Loucy (cell line): ENCODE measurements at regions not wholly inside any gene's neighbourhood (a gene's known extent, or its start where the extent isn't known, plus 50 kb on each side); places are given as distances from the start of the nearest gene placed in this dataset.
"Not testable (repeated sequence)": the region's sequence is repeated elsewhere in the genome, so short reads cannot be mapped to it uniquely, and the experiment has no call there.

Experiments used
- H2AFZ ChIP-seq: fragments of 200-600 bp; sonication (generic); 2 replicates; pipeline ENCODE4 v1.6.0; 2016; ENCODE audit warnings: antibody characterized with exemption, mild to moderate bottlenecking, low read length, moderate library complexity
- H3F3A ChIP-seq: fragments of 200-600 bp; 2 replicates; pipeline ENCODE4 v1.6.0; 2016; ENCODE audit warnings: antibody characterized with exemption, low read depth, mild to moderate bottlenecking
- H3K27me3 ChIP-seq: fragments of 200-600 bp; sonication (generic); 2 replicates; pipeline ENCODE4 v1.6.1; 2014; ENCODE audit warnings: low read length, mild to moderate bottlenecking; ENCODE audit not compliant: insufficient read depth, poor library complexity, severe bottlenecking
- H3K36me3 ChIP-seq: fragments of 200-600 bp; sonication (generic); 2 replicates; pipeline ENCODE4 v1.6.1; 2016; ENCODE audit warnings: low read length; ENCODE audit not compliant: insufficient read depth
- H3K4me1 ChIP-seq: fragments of 200-600 bp; sonication (generic); 2 replicates; pipeline ENCODE4 v1.5.1; 2014; ENCODE audit warnings: low read length, mild to moderate bottlenecking; ENCODE audit not compliant: insufficient read depth, poor library complexity, severe bottlenecking
- H3K4me2 ChIP-seq: fragments of 200-600 bp; sonication (generic); 2 replicates; pipeline ENCODE4 v1.6.0; 2014; ENCODE audit warnings: antibody characterized with exemption, low read length, low read depth, mild to moderate bottlenecking; ENCODE audit not compliant: poor library complexity, severe bottlenecking
- H3K4me3 ChIP-seq: fragments of 200-600 bp; sonication (generic); 2 replicates; pipeline ENCODE4 v1.5.1; 2014; ENCODE audit warnings: low read length, mild to moderate bottlenecking, mixed read lengths; ENCODE audit not compliant: poor library complexity, severe bottlenecking
- H3K79me2 ChIP-seq: fragments of 200-600 bp; sonication (generic); 2 replicates; pipeline ENCODE4 v1.6.1; 2014; ENCODE audit warnings: low read length; ENCODE audit not compliant: insufficient read depth
- H3K9ac ChIP-seq: fragments of 200-600 bp; sonication (generic); 2 replicates; pipeline ENCODE4 v1.6.0; 2014; ENCODE audit warnings: mild to moderate bottlenecking, low read depth, low read length, moderate library complexity; ENCODE audit not compliant: poor library complexity, severe bottlenecking
- H3K9me2 ChIP-seq: fragments of 200-600 bp; sonication (generic); replicated peaks from 2 replicates; pipeline ENCODE4 v1.6.1; 2016; ENCODE audit warnings: low read depth, low read length, mixed read lengths
- H3K9me3 ChIP-seq: fragments of 200-600 bp; sonication (generic); 2 replicates; pipeline ENCODE4 v1.6.1; 2014; ENCODE audit warnings: mild to moderate bottlenecking, antibody characterized with exemption, low read length, low read depth; ENCODE audit not compliant: insufficient read depth
- H4K20me1 ChIP-seq: fragments of 200-600 bp; sonication (generic); 2 replicates; pipeline ENCODE4 v1.6.0; 2014; ENCODE audit warnings: antibody characterized with exemption, low read length, mild to moderate bottlenecking; ENCODE audit not compliant: insufficient read depth, poor library complexity, severe bottlenecking
- CTCF ChIP-seq: fragments of 200-600 bp; sonication (generic); conservative IDR thresholded peaks from 2 replicates; pipeline ENCODE4 v1.5.1; 2014; ENCODE audit warnings: mild to moderate bottlenecking, antibody characterized with exemption, low read length
- EZH2phosphoT487 ChIP-seq: fragments of 200-600 bp; IDR thresholded peaks from 2 replicates; pipeline ENCODE4 v1.6.1; 2018; ENCODE audit warnings: antibody characterized with exemption, mild to moderate bottlenecking, moderate library complexity, borderline replicate concordance

GRCh38 chr6:117795234-117795633 is 111.8 kb upstream of the SLC35F1 start:
- H3F3A ChIP-seq = no peaks in the 10 kb centered on the region
- H3K79me2 ChIP-seq = no peaks in the 10 kb centered on the region
- no peaks in the 10 kb centered on the region for H4K20me1 ChIP-seq
- H3K27me3 ChIP-seq = no peaks in the 10 kb centered on the region
- no peak overlapping the region for H2AFZ ChIP-seq
- TF ChIP-seq CTCF (0 out of 2 replicates have a peak, but pooled peaks have one; percentile 23), EZH2phosphoT487 (no peak)
- no peak overlapping the region for H3K4me3 ChIP-seq
- H3K4me1 ChIP-seq = no peaks in the 10 kb centered on the region
- no peaks in the 10 kb centered on the region for H3K9me2 ChIP-seq
- no peak overlapping the region for H3K4me2 ChIP-seq
- H3K9me3 ChIP-seq = no peaks in the 10 kb centered on the region
- H3K9ac ChIP-seq = no peak overlapping the region
- no peaks in the 10 kb centered on the region for H3K36me3 ChIP-seq

DNA sequence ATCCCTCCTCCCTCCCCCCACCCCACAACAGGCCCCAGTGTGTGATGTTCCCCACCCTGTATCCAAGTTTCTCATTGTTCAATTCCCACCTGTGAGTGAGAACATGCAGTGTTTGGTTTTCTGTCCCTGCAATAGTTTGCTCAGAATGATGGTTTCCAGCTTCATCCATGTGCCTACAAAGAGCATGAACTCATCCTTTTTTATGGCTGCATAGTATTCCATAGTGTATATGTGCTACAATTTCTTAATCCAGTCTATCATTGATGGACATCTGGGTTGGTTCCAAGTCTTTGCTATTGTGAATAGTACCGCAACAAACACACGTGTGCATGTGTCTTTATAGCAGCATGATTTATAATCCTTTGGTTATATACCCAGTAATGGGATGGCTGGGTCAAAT is 108.2 kb upstream of the SLC35F1 start:
- not testable (repeated sequence) for H3K4me3 ChIP-seq, H4K20me1 ChIP-seq, H3K4me2 ChIP-seq, H3K27me3 ChIP-seq, H3K9me3 ChIP-seq, H3K79me2 ChIP-seq, H2AFZ ChIP-seq, H3F3A ChIP-seq, H3K36me3 ChIP-seq, H3K9ac ChIP-seq, H3K9me2 ChIP-seq, H3K4me1 ChIP-seq

GRCh38 chr6:117810269-117810668 is 96.8 kb upstream of the SLC35F1 start:
- no peak for TF ChIP-seq EZH2phosphoT487
- TF ChIP-seq CTCF = no peak
- Histone ChIP-seq H3F3A (no peaks in the 10 kb centered on the region), H3K36me3 (no peaks in the 10 kb centered on the region), H3K9me2 (no peaks in the 10 kb centered on the region), H3K9ac (no peak overlapping the region), H3K4me1 (no peaks in the 10 kb centered on the region), H3K79me2 (no peaks in the 10 kb centered on the region), H4K20me1 (no peaks in the 10 kb centered on the region), H3K9me3 (no peaks in the 10 kb centered on the region), H3K4me2 (no peak overlapping the region), H2AFZ (no peak overlapping the region), H3K4me3 (no peak overlapping the region), H3K27me3 (no peaks in the 10 kb centered on the region)

GRCh38 chr6:117817499-117817898 is 89.6 kb upstream of the SLC35F1 start:
- no peaks in the 10 kb centered on the region for H3K9me2 ChIP-seq
- H3K79me2 ChIP-seq = no peaks in the 10 kb centered on the region
- no peak overlapping the region for H3K9ac ChIP-seq
- H3K27me3 ChIP-seq = no peaks in the 10 kb centered on the region
- H3K4me1 ChIP-seq = no peaks in the 10 kb centered on the region
- no peaks in the 10 kb centered on the region for H3K9me3 ChIP-seq
- no peaks in the 10 kb centered on the region for H3F3A ChIP-seq
- H2AFZ ChIP-seq = no peak overlapping the region
- H3K36me3 ChIP-seq = no peaks in the 10 kb centered on the region
- H3K4me3 ChIP-seq = no peak overlapping the region
- no peak overlapping the region for H3K4me2 ChIP-seq
- no peaks in the 10 kb centered on the region for H4K20me1 ChIP-seq
- TF ChIP-seq EZH2phosphoT487 = no peak
- no peak for TF ChIP-seq CTCF
